HG03139 (cell line): ENCODE measurements at regions not wholly inside any gene's neighbourhood (a gene's known extent, or its start where the extent isn't known, plus 50 kb on each side); places are given as distances from the start of the nearest gene placed in this dataset.

Experiments
- ATAC-seq: cut with Tn5 transposase; IDR thresholded peaks from one replicate; pipeline ENCODE4 v1.9.1; 2021; ENCODE audit not compliant: unreplicated experiment

DNA sequence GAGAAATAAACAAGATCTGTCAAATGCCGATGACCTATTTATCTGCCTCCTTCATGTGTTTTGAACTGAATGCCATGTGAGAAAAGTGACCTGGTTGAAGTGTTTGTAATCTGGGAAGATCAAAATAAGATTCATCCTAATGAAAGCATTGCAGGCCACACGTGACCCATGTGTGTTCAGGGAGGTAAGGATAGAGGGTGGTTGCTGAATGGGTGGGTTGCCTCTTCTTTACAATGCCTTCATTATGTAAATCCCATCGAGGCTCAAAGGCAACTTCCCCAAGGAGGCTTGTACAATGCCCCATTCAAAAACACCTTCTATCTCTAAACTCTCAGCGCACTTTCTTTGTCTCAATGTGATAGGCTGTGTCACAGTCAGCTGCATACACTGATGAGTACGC is 273.1 kb downstream of the LRATD1 start:
- no peak for ATAC-seq

DNA sequence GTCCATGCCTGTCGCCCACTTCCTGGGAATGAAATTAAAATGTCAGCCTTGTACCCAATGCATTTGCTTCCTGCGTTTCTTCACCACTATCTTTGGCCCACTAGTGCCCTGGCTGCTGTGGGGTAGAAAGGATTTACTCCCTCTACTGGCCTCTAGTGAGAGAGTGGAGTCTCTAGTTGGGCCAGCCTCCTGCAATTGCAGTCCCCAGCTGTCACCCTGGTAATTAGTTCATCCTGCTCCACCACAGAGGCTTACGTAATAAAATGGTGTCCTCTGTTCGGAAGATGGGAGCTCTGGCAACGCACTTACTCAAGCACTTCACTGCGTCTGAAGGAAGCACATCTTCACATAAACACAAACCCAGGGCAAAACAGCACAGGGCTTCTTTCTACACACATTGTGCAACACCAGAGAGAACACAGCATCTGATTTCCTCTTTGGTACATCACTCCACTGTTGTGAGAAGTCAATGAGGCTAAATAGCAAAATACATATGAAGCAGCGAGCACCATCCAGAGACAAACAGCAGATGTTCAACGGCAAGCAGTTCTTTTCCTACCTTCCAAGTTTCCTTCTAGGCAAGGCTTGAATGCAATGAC is 274.6 kb downstream of the LRATD1 start:
- ATAC-seq = no peak

DNA sequence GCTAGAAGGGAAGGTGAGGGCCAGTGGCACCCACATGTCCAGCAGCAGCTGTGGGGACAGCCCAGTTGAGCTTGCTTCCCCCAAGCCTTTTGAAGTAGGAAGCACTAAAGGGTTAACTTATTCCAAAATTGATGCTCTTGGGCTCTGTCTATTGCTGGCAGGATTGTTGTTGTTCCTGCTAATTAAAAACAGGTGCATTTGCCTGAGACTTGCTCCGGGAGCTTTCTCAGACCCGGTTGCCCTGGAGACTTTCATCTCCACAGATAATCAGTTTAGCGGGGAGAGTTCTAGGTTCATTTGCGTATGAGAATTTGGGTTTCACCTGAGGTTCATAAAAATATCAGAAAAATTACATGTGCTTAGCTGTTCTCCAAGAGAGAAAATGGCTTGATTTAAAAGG is 277.3 kb downstream of the LRATD1 start:
- no peak for ATAC-seq

DNA sequence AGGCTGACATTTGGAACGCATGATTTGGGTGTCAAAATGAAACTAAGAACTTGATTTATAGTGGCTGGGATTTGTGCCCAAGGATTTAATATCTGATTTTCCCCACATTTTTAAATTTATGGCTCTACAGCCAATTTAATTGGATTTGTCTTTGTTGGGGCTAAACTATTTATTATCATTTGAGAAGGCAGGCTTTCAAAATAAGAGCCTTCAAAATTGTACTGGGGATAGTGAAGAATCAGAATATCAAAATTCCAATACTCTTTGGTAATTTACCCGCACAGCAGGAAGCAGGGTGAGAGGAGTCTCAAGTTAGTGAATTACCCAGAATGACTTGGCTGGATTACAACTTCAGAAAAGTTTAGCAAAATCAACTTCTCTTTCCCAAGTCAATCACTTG is 278.1 kb downstream of the LRATD1 start:
- no peak for ATAC-seq

DNA sequence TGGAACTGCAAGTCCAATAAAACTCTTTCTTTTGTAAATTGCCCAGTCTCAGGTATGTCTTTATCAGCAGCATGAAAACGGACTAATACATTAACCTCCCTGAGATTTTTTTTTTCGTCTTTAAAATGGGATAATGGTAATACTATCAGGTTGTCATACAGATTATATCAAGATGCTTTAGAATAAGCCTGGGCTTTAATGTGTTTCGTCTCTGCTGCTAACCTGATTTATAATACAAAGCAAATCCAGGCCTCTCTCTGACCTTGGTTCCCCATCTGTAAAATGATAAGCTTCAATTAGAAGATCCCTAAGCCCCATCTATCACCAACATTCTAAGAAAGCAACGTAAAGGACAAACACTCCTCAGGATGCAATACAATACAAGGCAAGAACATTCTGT is 283.5 kb downstream of the LRATD1 start:
- ATAC-seq = no peak

DNA sequence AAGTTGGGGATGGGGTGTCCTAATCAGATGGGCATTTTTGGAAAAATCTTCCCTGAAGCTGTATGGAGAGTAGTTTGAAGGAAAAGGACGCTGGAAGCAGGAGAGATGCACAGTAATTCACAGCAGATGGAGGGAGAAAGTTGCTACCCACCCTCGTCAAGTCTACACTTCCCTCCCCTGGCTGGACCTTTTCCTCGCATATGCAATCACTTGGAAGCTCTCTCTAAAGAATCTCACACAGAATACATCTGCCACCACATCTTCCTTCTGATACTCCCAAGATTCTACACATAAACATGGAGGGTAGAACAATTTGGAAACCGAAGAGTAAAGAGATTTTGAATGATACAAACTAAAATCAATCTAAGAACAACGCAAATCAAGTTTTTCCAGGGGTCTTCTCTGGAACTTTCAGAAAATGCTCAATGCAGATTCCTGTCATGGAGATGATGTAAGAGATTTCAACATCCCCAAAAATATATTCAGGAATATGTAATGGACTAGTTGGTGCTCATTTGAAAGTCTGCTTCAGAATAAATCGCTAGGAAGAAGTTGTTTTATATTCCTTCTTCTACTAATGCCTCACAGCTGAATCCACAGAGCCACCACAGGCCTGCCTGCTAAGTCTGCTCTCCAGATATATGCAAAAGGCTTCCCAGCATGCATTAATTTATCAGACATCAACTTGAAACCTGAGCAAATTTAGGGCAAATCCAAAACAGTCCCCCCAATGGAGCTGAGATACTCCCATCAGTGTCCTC is 291.5 kb downstream of the LRATD1 start:
- no peak for ATAC-seq

DNA sequence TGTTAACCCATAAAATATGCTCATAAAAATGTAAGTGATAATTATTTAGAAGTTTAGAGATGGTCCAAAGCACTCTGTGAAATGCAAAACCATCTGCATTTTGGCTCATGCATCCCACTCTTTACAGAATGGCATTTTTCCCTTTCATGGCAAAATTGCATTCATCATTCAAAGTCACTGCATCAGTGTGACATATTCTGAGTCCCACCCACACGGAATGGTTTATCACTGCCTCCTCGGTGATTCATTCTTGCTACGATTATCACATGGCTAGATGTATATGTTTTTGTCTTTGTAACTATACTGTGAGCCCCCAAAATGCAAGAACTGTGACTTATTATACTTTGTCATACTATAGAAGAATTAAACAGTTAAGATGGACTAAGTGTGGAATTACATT is 293.0 kb downstream of the LRATD1 start:
- ATAC-seq = no peak

DNA sequence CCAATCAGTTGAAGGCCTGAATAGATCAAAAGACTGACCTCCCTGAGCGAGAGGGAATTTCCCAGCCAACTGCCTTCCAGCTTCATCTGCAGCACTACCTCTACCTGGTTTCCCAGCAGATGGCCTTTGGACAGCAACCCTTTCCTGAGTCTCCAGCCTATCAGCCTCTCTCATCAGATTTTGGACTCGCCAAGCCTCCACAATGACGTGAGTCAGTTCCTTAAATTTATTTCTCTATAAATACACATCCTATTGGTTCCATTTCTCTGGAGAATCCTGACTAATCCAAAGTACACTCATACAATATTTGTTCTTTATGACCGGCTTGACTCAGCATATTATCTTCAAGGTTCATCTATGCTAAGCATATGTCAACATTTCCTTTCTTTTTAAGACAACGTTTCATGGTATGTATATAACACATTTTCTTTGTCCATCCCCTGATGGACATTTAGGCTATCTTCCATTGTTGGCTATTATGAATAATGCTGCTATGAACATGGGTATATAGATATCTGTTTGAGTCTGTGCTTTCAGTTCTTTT is 294.6 kb downstream of the LRATD1 start:
- ATAC-seq = no peak

DNA sequence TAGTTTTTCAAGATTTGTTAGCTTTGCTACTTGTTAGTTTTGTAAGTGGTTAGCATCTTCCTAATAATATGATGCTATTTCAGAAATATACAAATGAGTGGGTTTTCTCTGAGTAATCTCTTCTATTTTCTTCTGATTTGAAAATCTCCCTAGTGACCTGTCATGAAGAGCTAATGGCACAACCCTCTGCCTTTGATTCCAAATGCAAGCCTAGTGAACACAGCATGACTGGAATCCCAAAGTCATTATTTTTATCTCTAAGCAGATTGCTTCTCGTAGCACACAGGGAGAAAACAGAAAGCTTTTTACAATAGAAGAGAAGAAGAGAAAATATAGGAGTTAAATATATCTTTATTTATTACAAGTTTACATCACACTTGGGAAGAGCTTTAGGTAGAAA is 295.5 kb downstream of the LRATD1 start:
- ATAC-seq = no peak

DNA sequence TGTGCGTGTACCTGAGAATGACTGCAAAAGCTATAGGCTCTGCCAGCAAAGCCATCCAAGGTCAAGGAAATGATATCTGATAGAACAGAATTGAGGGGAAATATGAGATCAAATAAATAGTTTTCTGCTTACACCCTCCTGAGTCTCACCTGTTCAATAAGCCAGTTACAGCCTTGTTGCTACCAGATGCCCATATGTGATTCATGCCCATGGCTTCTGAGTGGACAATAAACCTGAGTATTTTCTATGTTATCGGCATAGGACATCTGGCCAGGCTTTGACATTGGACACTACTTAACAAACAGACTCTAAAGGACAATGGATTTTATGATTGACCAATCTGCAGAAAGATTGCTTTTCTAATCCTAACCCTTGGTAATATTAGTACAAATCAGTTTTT is 297.9 kb downstream of the LRATD1 start:
- ATAC-seq = no peak

DNA sequence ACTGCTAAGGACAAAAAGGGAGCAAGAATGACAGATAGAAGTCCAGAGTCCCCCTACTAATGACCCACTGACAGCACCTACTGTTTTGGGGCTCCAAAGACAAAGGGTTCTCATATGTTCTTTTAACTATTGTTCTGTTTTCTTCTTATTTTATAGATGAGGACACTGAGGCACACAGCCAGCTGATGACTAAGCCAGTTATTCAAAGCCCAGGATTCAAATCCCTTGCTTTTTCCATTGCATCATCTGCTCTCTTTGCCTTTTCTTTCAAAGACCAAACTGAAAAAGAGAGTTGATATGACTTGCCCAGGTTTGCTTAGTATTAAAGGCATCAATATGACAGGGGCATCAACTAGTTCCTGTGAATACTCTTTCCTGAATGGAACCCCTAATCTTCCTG is 299.8 kb downstream of the LRATD1 start:
- no peak for ATAC-seq

DNA sequence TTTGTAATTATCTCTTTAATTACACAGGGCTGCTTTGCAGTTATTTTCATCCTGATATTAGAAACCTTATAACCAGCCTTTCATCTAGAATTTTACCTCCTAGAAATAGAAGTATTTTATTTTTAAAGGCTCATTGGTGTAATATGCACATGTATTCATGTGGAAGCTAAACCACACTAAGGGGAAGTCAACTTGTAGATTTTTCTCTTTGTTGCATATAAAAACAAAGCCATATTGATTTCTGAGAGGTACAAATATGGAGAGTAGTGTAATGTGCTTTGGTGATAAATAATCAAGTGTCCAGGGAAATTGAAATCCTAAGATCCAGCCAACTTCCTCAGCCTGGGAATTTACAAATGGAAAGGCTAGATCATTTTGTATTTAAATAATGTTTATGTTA is 301.2 kb downstream of the LRATD1 start:
- no peak for ATAC-seq

DNA sequence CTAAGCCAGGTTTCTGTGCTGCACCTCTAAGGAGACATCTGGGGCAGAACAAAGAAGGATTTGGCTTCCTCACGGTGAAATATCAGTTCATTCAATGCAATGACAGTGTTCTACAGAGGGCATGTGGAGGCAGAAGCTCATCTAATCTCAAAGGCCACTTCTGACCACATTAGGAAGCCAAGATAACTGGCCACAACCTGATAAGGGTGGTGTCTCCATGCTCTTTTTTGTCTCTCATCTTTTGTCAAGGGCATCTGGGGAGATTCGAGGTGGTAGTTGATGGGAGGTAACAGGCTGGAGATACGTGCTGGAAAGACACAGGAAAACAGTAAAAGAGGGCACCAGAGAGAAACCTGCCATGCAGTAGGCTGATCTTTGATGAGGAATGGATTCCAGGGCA is 303.9 kb downstream of the LRATD1 start:
- no peak for ATAC-seq

DNA sequence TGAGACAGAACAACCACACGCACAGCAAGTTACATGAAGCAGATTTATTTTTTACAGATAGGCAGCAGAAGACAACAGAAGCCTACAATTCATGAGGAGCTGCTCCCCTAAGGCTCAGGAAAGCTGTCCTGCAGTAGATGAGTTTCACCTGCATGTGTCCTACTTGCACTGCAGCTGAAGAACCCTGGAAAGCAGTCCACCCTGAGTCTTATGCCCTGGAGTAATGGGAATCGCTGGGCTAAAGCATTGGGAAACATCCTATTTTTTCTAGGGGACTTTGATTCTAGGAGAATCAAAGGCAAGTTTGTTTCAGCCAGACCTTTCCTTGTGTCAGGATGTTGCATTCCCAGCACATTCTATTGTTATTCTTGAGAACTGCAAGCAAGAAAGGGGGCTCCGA is 304.8 kb downstream of the LRATD1 start:
- ATAC-seq = no peak

DNA sequence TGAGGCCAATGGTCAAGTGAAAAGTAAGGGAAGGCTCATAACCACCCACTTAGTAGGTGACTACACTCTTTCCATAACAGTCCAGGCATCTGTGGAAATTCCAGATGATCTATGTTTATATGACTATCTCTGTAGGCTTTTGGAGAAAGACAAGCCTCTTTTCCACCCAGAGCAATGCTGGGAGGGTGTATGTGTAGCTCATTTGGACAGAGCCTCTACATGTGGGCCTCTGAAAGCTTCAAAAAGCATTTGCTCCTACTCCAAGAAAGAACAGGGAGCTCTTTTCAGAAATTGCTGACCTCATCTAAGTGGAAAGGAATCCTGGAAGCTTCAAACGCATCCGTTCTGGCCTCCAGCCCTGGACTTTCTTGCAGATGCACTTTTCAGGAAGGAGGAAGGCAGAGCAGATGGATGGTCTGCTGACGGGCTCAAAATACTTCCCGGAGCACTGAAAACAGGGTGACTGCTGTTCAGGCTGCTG is 308.7 kb downstream of the LRATD1 start:
- no peak for ATAC-seq

DNA sequence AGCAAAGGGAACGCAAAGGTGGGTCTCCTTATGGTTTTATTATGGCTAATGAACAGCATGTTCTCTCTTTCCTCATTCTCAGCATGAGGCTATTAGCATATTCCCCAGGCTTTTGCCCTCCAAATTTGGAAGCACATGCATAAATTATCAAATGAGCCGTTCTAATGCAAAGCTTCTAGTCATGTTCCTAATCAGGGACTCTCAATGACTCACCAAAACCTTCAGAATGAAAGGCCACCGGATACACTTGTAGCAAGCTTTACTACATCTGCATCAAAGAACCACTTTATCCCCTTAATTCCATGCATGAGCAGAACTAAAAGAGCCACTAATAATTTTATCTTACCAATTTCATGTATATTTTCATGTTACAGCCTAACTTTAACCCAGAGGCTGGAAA is 310.5 kb downstream of the LRATD1 start:
- ATAC-seq = no peak

DNA sequence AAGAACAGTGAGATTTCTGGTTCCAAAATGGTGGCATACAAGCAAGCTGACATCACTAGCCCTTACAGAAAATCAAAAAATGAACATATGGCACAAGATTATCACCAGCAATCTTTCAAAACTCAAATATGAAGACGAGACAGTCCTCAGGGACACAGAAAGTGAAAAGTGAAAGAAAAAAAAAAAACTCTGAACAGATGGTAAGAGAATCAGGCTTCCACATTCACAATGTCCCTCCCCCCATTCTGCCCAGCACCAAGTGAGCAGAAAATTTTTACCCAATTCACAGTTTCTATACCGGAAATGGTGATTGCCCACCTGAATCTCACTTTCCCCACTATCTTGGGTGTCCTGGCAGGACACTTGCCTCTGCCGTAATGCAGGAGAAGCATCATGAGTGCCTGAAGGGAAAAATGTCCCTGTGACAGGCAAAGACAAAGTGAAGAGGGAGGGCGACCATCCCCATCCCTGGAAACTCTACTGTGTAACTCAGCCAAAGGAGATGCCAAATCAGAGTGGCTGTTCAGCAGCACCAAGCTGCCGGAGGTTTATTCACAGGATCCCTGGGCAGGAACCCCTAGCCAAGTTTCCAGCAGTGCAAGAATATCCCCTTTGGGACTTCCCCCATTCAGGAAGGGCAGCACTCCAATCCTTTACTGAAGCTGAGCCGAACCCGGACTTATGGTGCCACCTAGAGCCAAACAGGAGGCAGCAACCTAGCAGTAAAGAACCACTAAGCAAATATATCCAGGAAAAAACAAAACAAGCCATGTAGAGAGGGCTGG is 312.2 kb downstream of the LRATD1 start:
- ATAC-seq = no peak

DNA sequence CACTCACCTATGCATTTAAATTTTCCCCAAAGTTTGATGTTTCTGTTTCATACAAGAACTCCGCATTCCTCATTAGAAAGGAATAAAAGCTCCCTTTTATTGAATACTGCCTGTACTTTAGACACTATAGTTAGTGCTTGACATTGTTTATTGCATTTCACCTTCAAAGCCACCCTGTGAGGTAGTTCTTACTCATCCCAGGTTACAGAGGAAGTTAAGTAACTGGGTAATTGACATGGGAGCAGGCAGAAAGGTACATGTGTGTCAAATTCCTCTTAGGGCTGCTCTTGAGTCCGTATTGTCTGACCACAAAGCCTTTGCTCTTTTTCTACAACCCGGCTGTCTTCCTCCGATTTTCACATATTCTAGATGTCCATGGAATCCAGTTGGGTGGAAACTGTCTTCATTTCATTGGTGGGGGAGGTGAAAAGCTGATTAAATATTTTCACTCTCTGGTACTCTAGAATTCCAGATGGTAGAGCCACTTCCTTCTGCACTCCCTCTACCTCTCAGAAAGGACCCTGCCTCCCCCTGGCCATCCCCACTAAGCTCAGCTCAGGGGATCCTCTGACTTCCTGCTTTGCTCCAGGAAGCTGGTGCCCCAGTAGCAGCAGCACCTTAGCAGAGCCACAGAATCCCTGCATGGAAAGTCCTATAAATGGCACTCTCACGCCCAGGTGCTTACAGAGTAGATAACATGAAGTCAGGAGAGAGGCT is 319.2 kb downstream of the LRATD1 start:
- no peak for ATAC-seq

DNA sequence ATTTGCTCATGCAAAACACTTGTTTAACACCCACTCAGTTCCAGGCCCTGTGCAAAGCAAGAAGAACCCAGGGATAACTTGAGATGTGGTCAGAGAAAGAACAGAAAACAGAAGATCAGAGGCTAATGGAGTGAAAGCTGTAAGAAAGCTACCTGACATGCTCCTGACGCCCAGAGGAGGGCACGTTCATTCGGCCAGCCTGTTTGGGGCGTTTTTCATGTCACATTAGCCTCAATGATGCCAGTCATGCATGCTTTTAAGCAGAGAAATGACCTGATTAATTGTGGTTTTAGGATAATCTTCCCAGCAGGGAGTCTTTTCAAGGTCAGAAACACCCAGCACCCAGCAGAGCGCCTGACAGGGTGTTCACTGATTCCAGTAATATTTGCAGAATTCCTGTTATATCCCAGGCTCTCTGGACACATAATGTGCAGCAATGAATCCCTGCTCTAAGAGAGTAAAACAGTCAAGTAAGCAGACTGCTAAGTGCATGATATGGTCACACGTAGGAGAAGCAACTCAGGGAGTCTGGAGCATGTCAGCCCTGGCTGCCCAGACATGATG is 320.0 kb downstream of the LRATD1 start:
- ATAC-seq = no peak

DNA sequence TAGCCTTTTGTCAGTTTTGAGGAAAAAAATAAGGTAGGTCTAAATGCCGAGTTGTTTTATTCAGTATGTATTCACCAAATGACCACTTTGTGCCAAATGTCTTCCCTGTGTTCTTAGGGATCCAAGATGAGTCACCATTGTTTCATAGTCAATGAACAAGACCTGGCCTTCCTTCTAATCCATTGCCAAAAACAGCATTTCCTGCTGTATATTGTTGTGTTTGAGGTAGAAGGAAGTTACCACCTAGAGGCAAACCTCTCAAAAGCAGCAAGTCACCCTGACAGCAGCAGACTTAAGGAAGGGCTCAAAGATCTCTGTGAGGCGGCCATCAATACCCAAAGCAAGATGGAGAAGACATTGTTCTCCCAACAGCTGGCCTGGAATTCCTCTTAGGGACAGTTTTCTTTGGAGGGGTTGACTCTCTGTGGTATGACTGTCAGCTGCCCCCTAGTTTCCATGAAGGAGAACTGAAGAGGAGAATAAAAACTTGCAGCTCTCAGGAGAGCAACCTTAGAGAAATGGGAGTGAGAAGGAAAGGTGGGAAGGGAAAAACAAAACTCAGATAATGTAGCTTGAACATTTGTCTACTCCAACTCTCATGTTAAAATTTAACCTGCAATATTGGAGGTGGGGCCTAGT is 328.3 kb downstream of the LRATD1 start:
- ATAC-seq = no peak
